ENCODE measurements at regions not wholly inside any gene's neighbourhood (a gene's known extent, or its start where the extent isn't known, plus 50 kb on each side); places are given as distances from the start of the nearest gene placed in this dataset.

GRCh38 chr4:96248225-96248624, 408.3 kb downstream of the PDHA2 start:
- H3K18ac ChIP-seq (ENCODE audit: low read depth, low read length): no peak overlapping the region
- H3K56ac ChIP-seq (ENCODE audit: extremely low read depth, insufficient read depth, low read length): no peak overlapping the region
- DNase-seq (no peak), ATAC-seq (ENCODE audit: low read depth) (no peak)
- H2AFZ ChIP-seq (replicated peaks; ENCODE audit: low read length, poor library complexity): no peak overlapping the region
- no peak overlapping the region for H2BK5ac ChIP-seq (ENCODE audit: low read depth, low read length, poor library complexity, severe bottlenecking)
- no peak overlapping the region for H2AK5ac ChIP-seq (ENCODE audit: low read depth, low read length)
- ChIA-PET POLR2A (ENCODE audit: unreplicated experiment) (no interaction called here), CTCF (no interaction called here)
- H4K20me1 ChIP-seq (ENCODE audit: insufficient read depth, low read length): no peaks in the 10 kb centered on the region
- no peak overlapping the region for H2AK9ac ChIP-seq (replicated peaks; ENCODE audit: low read depth, low read length, poor library complexity)
- no CpG with 5 or more reads among the region's 3 CpGs for WGBS, 2 experiments (ENCODE audit: extremely low coverage in 2 of 2, insufficient read length in 1 of 2)
- H3K27ac ChIP-seq (ENCODE audit: insufficient read depth, low read length): no peak overlapping the region
- no peak overlapping the region for H4K5ac ChIP-seq (ENCODE audit: low read depth, low read length)
- no peaks in the 10 kb centered on the region for H3K79me1 ChIP-seq (ENCODE audit: low read depth in 1 of 2, low read length in 2 of 2)
- no peak overlapping the region for H4K8ac ChIP-seq (ENCODE audit: low read depth in 2 of 2, low read length in 2 of 2)
- H2BK120ac ChIP-seq (ENCODE audit: low read depth, low read length): no peak overlapping the region
- no peak overlapping the region for H2BK15ac ChIP-seq (ENCODE audit: low read depth, low read length)
- no peak overlapping the region for H3K4me2 ChIP-seq (ENCODE audit: low read depth, low read length)
- H3K9ac ChIP-seq (ENCODE audit: low read depth, low read length): no peak overlapping the region
- no peaks in the 10 kb centered on the region for H3K4me1 ChIP-seq (ENCODE audit: control insufficient read depth, insufficient read depth, low read length)
- no peak overlapping the region for H3K4ac ChIP-seq (ENCODE audit: low read depth, low read length)
- no peak overlapping the region for H3K23ac ChIP-seq (ENCODE audit: low read depth, low read length)
- no peaks in the 10 kb centered on the region for H3K27me3 ChIP-seq (ENCODE audit: control insufficient read depth, insufficient read depth, low read length)
- H3K14ac ChIP-seq (replicated peaks; ENCODE audit: low read depth, low read length): no peak overlapping the region
- H3K9me1 ChIP-seq (ENCODE audit: insufficient read depth, low read length): no peaks in the 10 kb centered on the region
- no peak overlapping the region for H4K91ac ChIP-seq (ENCODE audit: insufficient read depth, low read depth, low read length)
- H3K4me3 ChIP-seq (ENCODE audit: insufficient read depth, low read depth, low read length): no peak overlapping the region
- no peaks in the 10 kb centered on the region for H3K36me3 ChIP-seq (ENCODE audit: control insufficient read depth, insufficient read depth, low read length)
- peaks cover 5% of the 10 kb centered on the region for H3K9me3 ChIP-seq (ENCODE audit: control insufficient read depth, insufficient read depth, low read length)
- no TSS peak for BruUV-seq (replicated peaks)
- H2BK20ac ChIP-seq (ENCODE audit: low read depth, low read length): no peak overlapping the region
- TF ChIP-seq RCOR1 (IDR thresholded peaks at IDR 0.05; ENCODE audit: insufficient replicate concordance, low read length) (no peak), MAFK (IDR thresholded peaks at IDR 0.05; ENCODE audit: low read depth, low read length) (no peak), BHLHE40 (IDR thresholded peaks at IDR 0.05; ENCODE audit: low read depth, low read length) (no peak), SMC3 (IDR thresholded peaks at IDR 0.05; ENCODE audit: low read depth, low read length) (no peak), MAZ (IDR thresholded peaks at IDR 0.05; ENCODE audit: borderline replicate concordance, low read depth, low read length) (no peak), CHD1 (IDR thresholded peaks at IDR 0.05; ENCODE audit: low read depth, low read length) (no peak), FOS (IDR thresholded peaks at IDR 0.05; ENCODE audit: low read depth, low read length) (no peak), RFX5 (IDR thresholded peaks at IDR 0.05; ENCODE audit: low read depth, low read length) (no peak), RAD21 (IDR thresholded peaks at IDR 0.05; ENCODE audit: low read length) (no peak)
- TF ChIP-seq, protein P1, sequence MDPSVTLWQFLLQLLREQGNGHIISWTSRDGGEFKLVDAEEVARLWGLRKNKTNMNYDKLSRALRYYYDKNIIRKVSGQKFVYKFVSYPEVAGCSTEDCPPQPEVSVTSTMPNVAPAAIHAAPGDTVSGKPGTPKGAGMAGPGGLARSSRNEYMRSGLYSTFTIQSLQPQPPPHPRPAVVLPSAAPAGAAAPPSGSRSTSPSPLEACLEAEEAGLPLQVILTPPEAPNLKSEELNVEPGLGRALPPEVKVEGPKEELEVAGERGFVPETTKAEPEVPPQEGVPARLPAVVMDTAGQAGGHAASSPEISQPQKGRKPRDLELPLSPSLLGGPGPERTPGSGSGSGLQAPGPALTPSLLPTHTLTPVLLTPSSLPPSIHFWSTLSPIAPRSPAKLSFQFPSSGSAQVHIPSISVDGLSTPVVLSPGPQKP (IDR thresholded peaks at IDR 0.05; ENCODE audit: borderline replicate concordance, low read depth, low read length): no peak
- TF ChIP-seq, protein P2, sequence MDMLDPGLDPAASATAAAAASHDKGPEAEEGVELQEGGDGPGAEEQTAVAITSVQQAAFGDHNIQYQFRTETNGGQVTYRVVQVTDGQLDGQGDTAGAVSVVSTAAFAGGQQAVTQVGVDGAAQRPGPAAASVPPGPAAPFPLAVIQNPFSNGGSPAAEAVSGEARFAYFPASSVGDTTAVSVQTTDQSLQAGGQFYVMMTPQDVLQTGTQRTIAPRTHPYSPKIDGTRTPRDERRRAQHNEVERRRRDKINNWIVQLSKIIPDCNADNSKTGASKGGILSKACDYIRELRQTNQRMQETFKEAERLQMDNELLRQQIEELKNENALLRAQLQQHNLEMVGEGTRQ (IDR thresholded peaks at IDR 0.05; ENCODE audit: low read depth, low read length): no peak
- dilution Hi-C loops (cut with HindIII; ENCODE audit: low sequenced_read_pairs, unreplicated experiment) (no loop called here), intact Hi-C loops (cut with micrococcal nuclease) (no loop called here), in situ Hi-C loops (cut with MboI; ENCODE audit: low sequenced_read_pairs) (no loop called here)
